ENCODE measurements at regions not wholly inside any gene's neighbourhood (a gene's known extent, or its start where the extent isn't known, plus 50 kb on each side); places are given as distances from the start of the nearest gene placed in this dataset.

DNA sequence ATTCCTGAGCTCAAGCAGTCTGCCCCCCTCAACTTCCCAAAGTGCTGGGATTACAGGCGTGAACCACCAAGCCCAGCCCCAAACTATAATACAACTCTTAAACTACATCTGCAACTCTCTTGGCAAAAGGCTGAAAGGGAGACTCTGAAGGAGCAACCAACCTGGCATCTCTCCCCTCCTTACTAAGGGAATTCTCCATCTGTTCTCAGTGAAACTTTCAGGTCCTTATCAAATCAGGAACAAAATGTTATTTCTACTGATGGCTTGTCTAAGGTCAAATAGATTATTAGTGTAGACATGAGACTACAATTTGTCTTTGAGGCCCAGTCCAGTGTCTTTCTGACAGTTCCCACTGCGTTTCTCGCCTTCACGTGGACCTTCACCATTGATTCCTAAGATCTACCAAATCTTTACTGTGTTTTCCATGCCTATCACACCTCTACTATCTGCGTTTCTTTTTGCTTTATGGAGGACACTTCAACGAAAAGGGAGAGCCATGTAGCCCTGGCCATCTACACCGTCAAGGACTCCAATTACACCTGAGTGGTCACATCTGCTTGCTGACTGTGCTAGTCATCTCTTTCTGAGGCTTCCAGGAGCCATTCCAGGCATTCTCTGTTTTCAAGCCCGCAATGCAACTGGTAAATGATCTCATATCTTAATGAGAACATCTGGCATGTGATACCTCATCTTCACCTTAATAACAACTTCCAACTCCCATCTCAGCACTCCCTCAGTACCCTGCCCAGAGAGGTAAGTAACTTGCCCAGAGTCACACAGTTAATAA is 405.7 kb upstream of the CITED2 start:
- DNase-seq, result no peak

DNA sequence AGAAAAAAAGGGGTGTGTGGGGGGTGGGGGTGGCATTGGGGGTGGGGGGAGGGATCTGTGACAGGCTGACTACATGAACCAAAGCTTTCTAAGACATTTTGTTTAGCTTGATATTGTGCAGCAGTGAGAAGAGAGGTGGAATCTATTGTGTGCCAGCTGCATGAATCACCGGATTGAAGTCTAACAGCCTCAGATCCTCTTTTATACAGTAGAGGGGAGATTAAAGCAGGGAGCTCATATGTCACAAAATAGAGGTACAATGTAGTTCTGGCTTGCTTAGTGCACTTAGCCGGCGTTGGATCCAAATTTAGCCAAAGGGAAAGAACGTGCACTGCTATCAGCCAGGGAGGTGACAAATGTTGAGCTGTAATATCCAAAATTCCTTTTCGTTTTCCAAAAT is 404.2 kb upstream of the CITED2 start:
- DNase-seq, result peak; percentile 50

DNA sequence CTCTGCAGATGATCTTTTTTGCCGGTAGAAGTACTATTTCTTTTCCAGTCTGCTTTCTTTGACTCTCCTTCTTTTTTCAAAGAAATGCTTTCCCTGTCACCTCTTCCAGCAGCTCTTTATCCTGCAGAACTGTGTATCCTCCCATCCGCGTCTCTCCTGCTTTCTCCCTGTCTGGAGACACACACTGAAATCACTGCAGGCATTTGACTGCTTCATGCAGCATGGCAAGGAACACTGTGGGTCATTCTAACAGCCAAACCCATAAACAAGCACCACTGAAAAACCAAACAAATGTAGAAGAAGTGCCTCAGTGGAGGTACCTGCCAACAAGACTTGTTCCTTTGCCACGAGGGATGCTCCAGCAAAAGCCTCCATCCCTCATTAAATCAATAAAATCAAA is 403.7 kb upstream of the CITED2 start:
- no peak for DNase-seq

DNA sequence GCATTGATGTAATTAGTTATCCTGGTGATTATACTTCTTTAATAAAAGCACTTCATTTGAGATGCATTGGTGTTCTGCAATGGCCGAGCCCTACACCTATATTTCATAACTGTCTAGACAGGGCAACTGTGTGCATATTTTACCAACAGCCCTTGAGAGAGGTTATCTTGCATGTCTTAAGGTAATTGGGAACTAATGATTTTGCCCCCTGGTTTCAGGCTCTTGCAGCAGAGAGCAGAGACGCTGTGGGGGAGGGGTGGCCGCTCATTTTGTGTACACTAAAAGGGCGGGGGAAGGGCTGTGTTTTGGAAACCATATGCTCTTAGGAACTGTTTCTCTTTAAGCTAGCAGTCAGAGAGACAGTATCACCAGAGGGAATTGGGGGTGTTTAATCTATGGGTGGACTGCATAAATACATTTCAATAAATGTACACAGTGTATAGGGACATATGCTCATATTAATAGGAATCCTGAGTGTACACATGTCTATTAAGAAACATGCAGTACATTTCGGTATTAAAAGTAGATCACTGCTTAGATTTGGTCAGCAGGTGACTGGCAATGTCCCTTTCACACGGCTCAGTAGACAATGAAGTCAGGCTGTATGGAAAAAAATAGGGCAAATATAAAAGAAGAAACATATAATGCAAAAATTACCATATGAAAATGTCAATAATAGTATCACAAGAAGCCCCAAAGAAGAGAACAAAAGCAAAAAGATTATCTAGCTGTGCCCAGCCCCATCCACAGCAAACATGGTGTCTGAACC is 402.9 kb upstream of the CITED2 start:
- no peak for DNase-seq

DNA sequence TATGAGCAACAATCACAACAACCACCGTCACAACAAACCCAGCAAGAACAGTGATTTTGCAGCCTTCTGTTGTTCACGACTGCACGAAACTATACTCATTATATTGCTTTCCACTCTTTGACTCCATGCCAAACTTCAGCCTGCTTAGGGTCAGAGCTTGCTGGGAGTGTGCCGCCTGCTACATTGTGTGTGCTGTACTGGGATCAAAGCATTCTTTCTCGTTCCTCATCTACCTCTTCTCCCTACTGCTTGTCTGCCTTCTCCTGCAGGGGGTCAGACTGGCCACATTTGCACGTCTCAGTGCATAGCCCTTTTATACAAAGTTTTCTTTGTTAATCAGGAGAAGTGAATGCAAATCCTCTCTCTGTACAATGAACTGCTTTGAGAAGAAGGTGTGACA is 401.6 kb upstream of the CITED2 start:
- no peak for DNase-seq

DNA sequence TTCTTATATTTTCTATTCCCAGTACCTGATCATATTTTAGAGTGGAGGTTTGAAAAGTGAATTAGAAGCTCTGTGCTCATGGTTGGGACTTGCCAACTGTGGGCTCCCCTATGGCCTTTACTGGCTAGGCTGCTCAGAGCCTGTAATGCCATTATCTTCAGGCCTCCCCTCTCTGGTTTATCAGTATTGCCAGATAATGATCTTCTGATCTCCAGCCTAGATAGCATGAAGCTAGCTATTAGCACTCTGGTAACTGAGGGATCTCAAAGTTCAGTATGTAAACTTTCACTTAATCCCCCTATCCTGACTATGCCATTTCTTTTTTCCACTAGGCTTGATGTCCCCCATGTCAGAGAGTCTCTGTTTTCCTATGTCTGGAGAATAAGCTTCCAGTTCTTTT is 393.7 kb upstream of the CITED2 start:
- no peak for DNase-seq

DNA sequence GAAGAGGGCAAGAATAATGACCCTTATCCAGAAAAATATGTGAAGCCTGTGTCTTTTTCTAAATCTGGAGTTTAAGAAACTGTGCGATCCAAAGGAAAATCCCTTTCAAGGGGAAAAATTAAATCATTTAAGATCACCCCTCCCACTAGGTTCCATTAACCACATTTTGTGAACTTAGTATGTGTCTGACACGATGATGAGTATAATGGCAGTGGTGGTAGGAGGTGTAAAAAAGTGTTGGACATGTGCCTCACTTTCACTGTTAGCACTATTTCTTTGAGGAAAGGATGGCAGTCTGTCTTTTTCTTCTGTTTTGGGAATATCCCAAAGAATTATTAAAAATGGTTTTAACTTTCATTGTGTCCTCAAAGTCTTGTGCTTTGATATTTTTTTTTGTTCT is 392.3 kb upstream of the CITED2 start:
- DNase-seq, result no peak

DNA sequence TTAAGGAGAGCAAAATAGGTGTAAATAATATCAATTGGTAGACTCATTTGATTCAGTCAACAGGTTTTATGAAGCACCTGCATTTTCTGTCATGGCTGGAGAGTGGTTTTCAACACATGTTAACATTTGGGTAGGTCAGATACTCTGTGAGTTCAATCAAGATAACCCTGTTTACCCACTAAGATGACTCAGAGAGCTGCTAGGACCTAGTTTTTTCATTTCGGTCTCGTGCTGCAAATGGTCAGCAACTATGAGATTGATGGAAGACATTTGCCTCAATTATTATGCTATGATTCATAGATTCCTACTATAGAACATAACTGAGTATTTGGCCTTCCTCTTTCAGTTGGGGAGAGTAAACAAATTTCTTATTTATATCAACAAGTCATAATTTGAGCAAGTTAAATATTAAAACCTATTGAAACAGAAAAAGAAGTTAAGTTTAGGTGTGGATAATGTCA is 391.4 kb upstream of the CITED2 start:
- DNase-seq, result no peak

DNA sequence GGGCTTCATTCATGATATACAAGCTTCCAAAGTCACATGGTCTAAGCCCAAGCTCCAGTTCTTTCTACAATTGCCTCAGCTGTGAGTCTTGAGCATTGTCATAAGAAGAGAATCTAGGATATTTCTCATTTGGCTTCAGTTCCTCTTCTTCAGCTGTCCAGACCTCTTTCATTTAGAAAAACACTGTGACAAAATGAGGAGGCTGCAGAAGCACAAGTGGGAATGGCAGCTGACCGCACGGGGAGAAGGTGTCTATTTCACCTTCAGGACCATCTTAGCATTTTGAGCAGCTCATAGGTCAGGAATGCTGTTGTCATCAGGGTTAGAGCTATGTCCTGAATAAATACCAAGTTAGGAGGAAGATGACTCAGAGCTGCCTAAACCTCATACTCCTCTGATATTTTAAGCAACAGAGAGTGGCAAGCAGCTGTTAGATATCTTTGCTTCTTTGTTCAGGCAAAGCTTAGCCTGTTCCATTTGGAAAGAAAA is 390.1 kb upstream of the CITED2 start:
- no peak for DNase-seq

DNA sequence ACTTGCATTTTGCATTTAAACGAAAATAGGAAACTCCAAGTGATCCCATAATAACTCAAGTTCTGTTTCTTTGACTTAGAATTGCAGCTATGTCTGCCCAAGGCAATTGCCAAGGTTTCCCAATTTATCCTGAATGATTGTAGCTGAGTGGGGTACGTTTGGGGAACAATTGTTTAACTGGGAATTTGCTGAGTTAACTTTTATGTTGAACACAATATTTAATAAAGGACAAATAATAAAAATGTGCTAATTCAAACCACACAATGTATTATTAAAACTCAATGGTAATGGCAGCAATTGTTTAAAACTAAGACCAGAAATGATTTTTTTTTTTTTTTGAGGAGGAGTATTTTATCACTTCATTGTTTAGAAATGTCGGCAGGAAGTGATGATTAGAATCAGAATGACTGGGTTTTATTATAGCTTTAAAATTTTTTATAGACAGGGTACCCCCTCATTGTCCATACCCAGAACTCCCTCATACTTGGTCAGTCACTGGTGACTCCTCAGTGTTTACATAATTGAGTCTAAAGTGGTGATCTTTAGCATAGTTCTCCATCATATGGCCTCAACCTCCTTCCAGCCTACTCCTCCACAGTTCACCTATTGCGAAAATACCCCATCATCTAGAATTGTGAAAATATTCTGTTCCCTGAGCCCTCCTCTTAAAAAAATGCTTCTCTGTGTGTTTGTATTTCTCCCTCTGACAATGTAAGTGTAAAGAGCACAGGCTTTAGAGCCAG is 389.2 kb upstream of the CITED2 start:
- no peak for DNase-seq

DNA sequence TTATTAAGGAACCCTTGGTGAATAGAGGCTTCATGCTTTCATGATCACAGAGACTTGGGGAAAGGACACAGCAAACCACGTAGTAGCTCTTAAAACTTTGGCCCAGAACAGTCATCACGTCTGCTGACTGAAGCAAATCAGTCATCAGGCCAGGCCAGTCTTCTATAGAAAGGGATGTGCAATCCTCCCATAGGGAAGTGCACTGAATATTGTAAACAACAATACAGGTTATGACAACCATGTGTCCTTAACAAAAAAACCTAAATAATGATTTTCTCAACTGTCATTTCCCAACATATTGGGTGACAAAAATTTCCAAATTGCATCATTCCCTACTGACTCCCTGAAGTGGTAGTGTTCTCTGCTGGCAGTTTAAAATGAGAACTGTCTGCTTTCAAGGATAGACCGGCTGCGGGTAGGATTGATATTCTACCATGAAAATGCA is 388.2 kb upstream of the CITED2 start:
- no peak for DNase-seq

DNA sequence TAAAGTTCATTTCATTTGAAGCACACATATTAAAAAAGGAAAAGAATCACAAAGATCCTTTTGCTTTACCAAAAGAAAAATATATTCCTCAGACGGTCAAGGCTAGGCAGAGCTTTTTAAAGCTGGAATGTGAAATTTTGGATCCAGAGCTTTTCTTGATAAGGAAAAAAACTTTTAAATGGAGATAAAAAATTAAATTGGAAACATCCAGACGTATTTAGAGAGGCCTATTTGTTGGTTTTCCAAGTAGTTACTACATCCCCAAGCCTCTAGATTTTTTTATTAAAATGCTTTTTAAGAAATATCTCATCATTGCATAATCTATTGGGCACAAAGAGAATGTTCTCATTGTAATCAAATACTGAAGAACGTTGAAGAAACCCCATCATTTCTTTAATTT is 385.7 kb upstream of the CITED2 start:
- DNase-seq, result no peak

DNA sequence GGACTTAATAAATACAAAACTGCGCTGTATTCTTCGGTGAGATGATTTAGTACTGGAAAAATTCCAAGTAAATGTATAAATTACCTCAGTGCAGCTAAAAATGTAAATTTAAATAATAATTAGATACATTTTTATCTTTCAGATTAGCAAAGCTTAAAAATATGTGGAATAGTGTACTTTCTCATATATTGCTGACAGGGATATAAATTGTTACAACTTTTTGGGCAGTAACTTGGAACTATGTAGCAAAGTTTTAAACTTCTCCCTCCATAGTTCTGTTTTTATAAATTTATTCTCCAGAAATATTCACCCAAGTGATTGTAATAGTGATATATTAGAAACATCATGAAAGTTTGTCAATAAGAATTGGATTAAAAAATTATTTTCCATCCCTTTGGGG is 384.6 kb upstream of the CITED2 start:
- no peak for DNase-seq

DNA sequence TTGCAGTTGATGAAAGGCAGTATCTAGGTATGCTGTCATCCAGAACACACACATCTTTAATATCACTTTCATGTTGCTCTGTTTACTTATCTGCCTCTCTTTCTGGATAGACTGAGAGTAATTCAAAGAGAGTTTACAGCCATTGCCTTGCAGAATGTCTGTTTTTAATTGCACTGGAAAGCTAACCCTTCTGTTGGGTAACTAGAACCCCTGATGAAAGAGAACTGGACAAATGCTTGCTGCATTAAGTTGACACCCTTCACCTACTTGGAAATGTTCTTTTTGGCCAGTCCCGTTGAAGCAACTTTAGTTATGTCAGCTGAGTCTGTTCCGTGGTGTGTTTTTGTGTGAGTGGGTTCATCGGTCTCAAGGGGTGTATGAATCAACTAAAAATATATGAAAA is 383.8 kb upstream of the CITED2 start:
- no peak for DNase-seq

DNA sequence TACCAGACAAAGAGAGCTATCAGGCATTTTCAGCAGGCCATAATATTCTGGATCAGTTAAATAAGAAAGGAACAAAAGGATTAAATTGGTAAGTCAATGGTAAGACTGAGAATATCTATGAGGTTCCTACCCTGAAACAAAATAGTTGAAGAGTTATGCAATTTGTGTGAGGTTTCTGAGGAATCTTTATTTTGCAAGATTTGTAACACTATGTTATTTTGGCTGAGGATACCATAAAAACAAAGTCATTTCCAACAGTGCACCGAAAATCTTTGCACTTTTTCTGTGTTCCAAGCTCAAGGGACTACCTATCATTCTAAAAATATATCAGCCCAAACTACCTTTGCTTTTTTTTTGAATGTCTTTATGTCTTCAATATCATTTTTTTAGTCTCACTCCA is 383.3 kb upstream of the CITED2 start:
- no peak for DNase-seq

DNA sequence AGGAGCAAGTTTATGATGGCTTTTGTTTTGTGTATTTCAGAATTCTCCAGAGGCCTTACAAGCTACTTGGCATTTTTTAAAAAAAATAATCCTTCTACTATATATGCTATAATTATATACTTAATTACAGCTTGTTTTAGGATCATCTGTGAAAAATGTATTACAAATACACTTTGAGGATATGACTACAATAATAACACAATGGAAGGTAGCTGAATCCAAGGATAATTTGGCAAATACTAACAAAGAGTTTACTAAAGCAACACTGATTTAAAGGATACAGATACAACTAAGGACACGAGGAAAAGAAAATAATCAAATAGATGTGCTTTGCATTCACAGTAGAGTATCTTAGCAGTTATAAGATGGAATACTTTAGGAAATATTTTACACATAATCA is 381.9 kb upstream of the CITED2 start:
- no peak for DNase-seq

DNA sequence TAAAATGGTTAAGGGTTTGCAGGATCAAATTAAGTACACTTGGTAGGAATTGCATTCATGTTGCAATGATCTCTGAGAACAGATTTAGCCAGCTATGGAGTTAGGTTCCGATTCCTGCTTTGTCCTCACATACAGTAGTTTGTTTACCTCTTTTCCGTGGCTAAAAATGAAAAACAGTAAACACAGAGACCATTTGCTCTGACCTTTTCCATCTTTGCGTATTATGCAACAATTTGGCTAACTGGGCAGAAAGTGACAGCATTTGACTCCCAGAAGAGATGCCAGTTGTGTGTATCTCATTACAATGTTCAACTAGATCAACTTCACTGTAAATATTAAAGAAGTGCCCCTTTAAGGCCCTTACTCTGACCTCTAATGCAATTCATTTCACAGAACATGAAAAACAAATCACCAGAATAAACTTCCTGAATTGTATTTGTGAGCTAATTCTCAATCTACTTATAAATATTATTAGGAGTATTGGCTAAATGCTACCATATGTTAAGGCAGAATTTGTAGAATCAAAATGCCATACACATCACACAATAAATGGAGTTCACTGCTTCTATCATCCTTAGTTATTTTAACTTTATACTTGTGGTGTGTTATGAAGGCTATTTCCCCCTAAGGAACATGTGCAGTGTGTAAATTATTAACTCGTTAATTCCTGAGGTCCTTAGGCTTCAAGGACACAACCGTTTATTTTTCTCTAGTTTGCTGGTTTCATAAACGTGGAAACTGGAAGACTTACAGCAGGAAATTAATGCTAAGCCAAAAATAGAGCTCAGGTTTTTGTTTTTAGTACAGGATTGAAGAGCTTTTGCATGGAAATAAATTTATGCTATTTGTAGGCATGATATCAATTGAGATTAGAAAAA is 380.7 kb upstream of the CITED2 start:
- no peak for DNase-seq

DNA sequence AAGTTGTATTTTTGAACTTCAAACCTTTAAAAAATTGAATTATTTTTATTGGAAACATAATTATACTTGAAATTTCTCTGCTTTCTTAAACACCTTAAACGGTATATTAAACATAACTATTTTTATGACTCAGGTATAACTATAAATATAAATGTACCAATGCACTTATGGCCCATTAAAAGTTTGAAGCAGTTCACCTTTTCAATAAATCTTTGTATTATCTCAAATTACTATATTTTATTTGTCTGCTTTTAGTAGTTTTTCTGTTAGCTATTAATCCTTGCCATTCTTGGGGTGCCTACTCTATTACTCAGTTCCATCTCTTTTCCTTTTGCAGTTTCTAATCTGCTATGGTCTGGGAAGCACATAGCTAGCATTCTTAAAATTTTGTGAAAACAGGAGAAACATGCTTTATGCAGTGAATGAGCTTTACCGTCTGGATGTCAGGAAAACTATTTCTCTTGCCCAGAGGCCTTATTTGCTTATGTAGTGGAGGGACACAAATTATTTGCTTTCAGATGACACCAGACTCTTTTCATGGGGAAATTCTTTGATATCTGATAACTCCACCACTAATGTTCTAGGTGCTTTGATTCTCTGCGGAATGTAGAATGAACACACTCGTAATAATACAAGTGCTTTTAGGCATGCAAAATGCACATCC is 378.9 kb upstream of the CITED2 start:
- DNase-seq, result no peak

DNA sequence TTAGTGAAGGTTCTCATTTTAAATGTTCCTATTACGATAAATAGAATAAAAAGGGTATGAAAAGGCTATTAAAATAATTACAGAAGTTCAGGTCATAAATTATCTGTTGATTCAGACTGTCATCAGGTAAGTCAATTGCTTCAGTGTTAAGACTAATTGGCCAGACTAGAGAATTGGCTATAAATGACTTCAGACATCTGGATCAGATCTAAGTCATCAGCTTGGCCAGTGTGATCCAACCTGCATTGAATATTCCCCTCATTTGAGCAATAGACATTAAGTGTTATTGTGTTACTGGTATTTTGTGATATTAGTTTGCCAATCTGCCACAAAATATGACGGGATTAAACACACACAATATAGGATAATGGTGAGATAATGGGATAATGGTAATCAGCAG is 377.6 kb upstream of the CITED2 start:
- DNase-seq, result no peak

DNA sequence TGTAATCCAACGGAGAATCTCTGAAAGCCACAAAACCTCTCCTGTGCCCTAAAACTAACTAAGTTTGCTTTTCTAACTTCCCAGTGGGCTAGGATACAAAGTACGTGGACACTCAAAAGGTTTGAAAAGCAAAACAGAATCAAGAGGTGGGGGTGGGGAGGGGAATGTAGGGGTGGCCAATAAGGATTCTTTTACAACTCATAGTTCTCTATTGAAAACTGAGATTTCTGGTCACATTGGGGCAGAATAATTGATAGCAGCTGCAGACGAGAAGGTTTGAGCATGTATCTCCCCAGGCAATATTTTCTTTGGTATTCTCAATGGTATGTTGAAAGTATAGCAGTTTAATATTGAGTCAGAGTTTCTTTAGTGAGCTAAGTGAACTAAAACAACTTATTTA is 376.7 kb upstream of the CITED2 start:
- no peak for DNase-seq

DNA sequence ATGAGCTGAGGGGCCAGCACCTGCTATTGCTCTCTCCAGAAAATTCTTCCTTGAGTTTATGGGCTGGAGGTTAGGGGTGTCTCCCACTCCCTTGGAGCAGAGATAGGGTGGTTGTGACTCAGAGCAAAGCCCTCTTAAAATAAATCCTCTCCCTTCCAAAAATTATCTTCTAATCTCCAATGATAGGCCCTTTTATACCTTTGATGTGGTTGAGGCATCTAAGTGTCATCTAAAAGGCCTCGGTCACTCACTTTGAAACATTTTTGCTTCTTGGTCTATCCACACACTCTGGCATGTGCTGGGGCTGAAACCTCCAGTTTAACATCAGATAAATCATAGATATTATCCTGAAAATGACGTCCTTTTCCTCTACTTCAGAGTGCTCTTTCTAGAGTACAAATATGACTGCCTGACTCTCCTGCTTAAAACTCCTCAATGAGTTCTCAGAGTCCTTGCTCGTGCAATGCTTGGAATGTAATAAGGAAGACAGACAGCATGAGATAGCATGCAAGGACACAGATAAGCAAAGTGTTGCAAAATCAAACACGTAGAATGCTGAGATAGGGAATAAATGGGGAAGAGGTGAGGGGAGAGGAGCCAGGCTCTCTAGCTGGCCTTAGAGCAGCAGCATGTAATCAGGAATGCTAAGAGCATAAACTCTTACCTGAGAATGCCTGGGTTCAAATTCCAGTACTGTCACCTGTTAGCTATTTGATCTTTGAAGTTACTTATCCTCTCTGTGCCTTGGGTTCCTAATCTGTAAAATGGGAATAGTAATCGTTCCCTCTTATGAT is 374.1 kb upstream of the CITED2 start:
- no peak for DNase-seq

All from NCI-H1436 treated with DMSO at 0.1 percent for 48 hours (cell line).